KBM-7 (cell line): ENCODE measurements at regions not wholly inside any gene's neighbourhood (a gene's known extent, or its start where the extent isn't known, plus 50 kb on each side); places are given as distances from the start of the nearest gene placed in this dataset.

Source experiments
- DNase-seq: peaks from one replicate; pipeline ENCODE4 v3.0.0-alpha.2; 2015
- in situ Hi-C: fragments of 300-500 bp; cut with MboI; formaldehyde crosslinking; loops from 2 replicates; pipeline ENCODE4 v1.14.3; 2020; ENCODE audit warnings: low sequenced_read_pairs, low pct_unique_long_range_greater_than_20kb, mixed read lengths

- DNase-seq, result no peak
- in situ Hi-C loops, result no loop called here
Observed at GRCh38 chr12:124438437-124439056, 128.9 kb downstream of the NCOR2 start.

- in situ Hi-C loops, result no loop called here
- DNase-seq, result no peak
Observed at GRCh38 chr12:124437617-124438436, 129.6 kb downstream of the NCOR2 start.

- in situ Hi-C loops, result no loop called here
Observed at GRCh38 chr12:124437121-124437520, 130.3 kb downstream of the NCOR2 start.

GRCh38 chr12:124436366-124436765, 131.0 kb downstream of the NCOR2 start:
- no peak for DNase-seq
- in situ Hi-C loops, result no loop called here

More at GRCh38 chr12:124437121-124437520, 130.3 kb downstream of the NCOR2 start:
- DNase-seq, result no peak

GRCh38 chr12:124435806-124436345, 131.5 kb downstream of the NCOR2 start:
- in situ Hi-C loops, result no loop called here

GRCh38 chr12:124434951-124435805, 132.2 kb downstream of the NCOR2 start:
- in situ Hi-C loops, result no loop called here
- DNase-seq, result no peak

More at GRCh38 chr12:124435806-124436345, 131.5 kb downstream of the NCOR2 start:
- DNase-seq, result no peak

GRCh38 chr12:124434354-124434753, 133.1 kb downstream of the NCOR2 start:
- DNase-seq, result no peak
- in situ Hi-C loops, result no loop called here

GRCh38 chr12:124433879-124434278, 133.5 kb downstream of the NCOR2 start:
- in situ Hi-C loops, result no loop called here
- no peak for DNase-seq

GRCh38 chr12:124433147-124433874, 134.1 kb downstream of the NCOR2 start:
- in situ Hi-C loops, result no loop called here
- DNase-seq, result no peak

GRCh38 chr12:124432376-124432775, 135.0 kb downstream of the NCOR2 start:
- DNase-seq, result peak; percentile 94
- in situ Hi-C loops, result no loop called here

- in situ Hi-C loops, result no loop called here
- DNase-seq, result no peak
Observed at GRCh38 chr12:124431971-124432370, 135.4 kb downstream of the NCOR2 start.

GRCh38 chr12:124430491-124430890, 135.6 kb downstream of the RFLNA start:
- in situ Hi-C loops, result no loop called here
- DNase-seq, result no peak

GRCh38 chr12:124429535-124429934, 134.6 kb downstream of the RFLNA start:
- no peak for DNase-seq
- in situ Hi-C loops, result no loop called here

GRCh38 chr12:124428792-124429281, 133.9 kb downstream of the RFLNA start:
- in situ Hi-C loops, result no loop called here
- no peak for DNase-seq

- peak; percentile 15 for DNase-seq
- in situ Hi-C loops, result no loop called here
Observed at GRCh38 chr12:124428136-124428791, 133.4 kb downstream of the RFLNA start.

- peak; percentile 21 for DNase-seq
- in situ Hi-C loops, result no loop called here
Observed at GRCh38 chr12:124426594-124427555, 132.0 kb downstream of the RFLNA start.

GRCh38 chr12:124425667-124426066, 130.8 kb downstream of the RFLNA start:
- in situ Hi-C loops, result no loop called here
- no peak for DNase-seq
